GM19395 (cell line): ENCODE measurements at regions not wholly inside any gene's neighbourhood (a gene's known extent, or its start where the extent isn't known, plus 50 kb on each side); places are given as distances from the start of the nearest gene placed in this dataset.
"Not testable (repeated sequence)": the region's sequence is repeated elsewhere in the genome, so short reads cannot be mapped to it uniquely, and the experiment has no call there.

Source experiments
- ATAC-seq: cut with Tn5 transposase; IDR thresholded peaks from one replicate; pipeline ENCODE4 v1.9.1; 2021; ENCODE audit warnings: mild to moderate bottlenecking, moderate library complexity; ENCODE audit not compliant: unreplicated experiment

DNA sequence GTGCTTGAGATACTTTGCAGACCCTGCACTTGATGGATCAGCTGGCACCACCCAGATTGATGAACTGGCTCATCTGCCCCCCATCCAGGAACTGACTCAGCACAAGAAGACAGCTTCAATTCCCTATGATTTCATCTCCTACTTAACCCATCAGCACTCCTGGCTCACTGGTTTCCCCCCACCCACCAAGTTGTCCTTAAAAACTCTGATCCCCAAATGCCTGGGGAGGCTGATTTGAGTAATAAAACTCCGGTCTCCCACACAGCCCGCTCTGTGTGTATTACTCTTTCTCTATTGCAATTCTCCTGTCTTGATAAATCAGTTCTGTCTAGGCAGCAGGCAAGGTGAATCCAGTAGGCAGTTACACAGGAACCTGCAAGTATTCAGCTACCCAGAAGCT is 102.1 kb upstream of the TMTC4 start:
- ATAC-seq: not testable (repeated sequence)

- ATAC-seq: no peak
Observed at GRCh38 chr13:100773923-100774663, 99.5 kb upstream of the TMTC4 start.

DNA sequence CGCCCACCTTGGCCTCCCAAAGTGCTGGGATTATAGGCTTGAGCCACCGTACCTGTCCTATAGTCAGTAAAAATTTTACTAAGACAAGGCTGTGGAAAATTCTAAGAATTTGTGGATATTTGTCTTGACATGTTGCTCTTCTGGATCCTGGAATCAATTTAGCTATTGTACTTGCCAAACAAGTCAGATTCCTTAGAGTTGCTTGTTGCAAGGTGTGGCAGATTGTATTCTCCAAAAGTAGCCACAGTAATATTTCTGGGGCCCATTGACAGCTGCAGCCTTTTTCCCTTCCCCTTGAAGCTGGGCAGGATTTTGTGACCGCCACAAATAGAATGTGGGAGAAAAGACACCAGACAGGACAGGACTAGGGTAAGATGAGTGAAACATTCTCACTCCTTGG is 98.8 kb upstream of the TMTC4 start:
- ATAC-seq: no peak

- ATAC-seq: no peak
Observed at GRCh38 chr13:100767192-100767591, 92.6 kb upstream of the TMTC4 start.

DNA sequence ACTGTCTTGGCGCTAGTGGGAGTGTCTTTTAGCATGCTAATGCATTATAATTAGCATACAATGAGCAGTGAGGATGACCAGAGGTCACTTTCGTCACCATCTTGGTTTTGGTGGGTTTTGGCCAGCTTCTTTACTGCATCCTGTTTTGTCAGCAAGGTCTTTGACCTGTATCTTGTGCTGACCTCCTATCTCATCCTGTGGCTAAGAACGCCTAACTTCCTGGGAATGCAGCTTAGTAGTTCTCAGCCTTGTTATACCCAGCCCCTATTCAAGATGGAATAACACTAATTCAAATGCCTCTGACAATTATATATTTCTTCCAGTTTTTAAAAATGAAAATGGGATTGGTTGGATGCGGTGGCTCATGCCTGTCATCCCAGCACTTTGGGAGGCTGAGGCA is 92.0 kb upstream of the TMTC4 start:
- ATAC-seq: not testable (repeated sequence)

DNA sequence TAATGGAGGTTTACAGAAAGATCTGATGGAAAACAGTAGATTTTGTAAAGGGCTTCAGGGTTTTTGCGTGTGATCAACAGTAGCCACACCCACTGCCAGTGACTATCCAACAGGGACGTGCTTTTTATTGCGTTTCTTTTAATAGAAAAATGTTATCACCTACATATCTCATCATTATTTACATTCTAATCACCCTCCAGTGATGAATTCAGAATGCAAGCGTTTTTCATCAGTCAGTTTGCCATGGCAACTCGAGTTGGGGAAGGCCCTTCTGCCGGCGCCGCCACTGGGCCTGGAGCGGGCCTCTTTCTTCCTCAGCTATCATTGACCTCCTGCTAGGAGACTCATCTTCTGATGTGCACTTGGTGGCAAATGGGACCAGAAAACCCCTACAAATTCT is 90.3 kb upstream of the TMTC4 start:
- ATAC-seq: no peak

- not testable (repeated sequence) for ATAC-seq
Observed at GRCh38 chr13:100762126-100762525, 87.5 kb upstream of the TMTC4 start.

GRCh38 chr13:100755891-100756290 is 81.3 kb upstream of the TMTC4 start:
- no peak for ATAC-seq

- ATAC-seq: no peak
Observed at GRCh38 chr13:100754459-100754858, 79.9 kb upstream of the TMTC4 start.

DNA sequence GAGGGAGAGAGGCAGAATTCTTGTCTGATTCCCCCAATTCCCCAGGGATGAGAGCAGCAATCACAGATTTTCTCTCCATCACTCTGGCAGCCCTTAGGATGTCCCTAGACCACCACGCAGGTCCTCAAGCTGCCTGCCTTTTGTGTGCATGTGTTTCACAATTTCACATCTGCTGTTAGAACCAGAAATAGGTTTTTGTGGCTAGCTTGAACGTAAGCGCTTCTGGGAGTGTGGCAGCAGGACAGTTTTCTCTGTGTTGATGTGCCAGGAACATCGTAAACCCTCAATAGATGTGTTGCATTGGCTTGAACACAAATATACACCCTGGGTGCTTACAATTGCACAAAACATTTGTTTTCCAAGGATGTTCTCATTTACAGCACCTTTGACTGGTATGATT is 78.8 kb upstream of the TMTC4 start:
- ATAC-seq: no peak

- ATAC-seq: no peak
Observed at GRCh38 chr13:100751826-100752225, 77.2 kb upstream of the TMTC4 start.

DNA sequence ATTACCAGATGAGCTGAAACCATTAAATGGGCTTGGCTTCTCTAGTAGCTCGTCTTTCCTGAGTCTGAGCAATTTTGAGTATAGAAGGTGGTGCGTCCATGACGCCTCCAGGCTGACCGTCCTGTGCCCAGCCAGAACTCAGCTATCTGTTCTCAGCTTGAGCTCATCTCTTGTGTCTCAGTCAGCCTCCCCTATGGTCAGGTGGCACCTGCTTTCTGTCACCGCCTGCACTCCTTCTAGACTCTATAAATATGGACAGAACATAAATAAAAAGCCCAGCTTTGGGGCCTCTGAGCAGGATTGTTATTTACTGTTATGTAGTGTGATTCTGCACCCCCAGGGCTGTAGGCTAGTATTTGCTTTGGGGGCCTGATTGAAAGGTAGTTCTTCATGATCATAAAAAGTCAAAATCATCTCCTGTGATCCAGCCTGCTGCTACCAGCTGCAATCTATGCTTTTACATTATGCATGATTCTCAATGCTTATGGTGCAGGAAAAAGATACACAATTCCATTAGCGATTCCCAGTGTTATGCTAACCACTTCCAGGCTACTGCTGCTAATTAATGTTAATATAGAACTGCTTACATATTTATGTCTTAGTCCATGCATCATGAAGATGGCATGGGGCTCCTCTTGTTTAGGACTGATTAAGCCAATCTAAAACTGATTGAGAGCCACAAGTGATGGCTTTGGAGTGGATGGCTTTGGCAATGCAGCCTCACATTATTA is 72.5 kb upstream of the TMTC4 start:
- no peak for ATAC-seq

DNA sequence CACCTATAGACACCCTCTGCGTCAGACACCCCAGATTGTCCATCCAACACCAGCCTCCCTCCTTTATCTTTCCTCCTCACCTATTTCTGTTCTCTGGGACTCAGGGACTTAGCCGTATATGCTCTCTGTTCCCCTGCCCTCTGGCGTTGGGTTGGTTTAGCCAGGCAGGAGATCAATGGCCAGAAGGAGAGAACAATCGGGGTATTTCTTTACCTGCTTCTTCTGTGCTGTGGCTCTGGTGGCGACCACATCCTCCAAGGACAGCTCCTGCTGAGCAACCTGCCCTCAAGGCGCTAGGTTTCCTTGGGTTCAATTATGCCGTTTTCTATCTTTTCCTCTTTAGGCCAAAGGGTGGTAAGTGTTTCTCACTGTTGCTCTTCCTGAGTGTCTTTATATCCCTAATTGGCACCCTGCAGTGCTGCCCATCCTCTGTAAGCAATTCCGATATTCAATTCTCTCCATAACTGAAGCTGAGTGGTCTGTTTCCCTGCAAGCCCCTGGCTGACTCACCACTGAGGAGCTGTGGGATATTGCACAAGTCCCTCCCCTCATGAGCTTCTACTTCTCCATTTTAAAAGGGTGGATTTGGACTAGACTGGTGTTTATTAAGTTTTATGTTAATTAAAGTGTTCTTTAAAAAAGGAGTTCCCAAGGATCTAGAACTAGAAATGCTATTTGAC is 63.7 kb upstream of the TMTC4 start:
- ATAC-seq: no peak

DNA sequence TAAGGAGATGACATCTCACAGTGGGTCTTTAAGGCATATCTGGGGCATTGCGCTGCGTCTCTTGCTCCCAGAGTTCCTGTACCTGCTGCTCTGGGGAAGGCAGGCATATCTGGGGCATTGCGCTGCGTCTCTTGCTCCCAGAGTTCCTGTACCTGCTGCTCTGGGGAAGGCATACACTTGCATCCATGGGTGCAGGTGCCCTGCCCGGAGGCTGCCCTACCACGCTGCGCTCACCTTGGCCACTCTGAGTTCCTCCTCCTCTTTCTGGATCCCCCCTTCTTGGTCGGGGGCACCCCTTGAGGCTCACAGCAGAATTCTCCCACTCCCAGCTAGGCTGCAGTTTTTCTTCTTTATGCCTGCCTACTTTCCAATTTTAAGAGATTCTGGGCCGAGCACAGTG is 60.9 kb upstream of the TMTC4 start:
- no peak for ATAC-seq

GRCh38 chr13:100734194-100734720 is 59.7 kb upstream of the TMTC4 start:
- ATAC-seq: no peak

DNA sequence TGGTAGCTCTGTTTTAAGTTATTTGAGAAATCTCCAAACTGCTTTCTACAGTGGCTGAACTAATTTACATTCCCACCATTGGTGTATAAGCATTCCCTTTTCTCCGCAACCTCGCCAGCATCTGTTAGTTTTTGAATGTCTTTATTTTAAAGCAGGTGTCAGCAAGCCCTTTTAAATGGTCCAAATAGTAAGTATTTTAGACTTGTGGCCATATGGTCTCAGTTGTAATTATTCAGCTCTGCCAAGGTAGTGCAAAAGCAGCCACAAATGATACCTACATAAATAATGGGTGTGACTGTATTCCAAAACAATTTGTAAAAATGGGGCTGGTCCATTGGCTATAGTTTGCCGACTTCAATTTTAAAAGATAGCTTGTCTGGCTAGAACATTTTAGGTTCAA is 58.7 kb upstream of the TMTC4 start:
- no peak for ATAC-seq

GRCh38 chr13:100728201-100728600 is 53.6 kb upstream of the TMTC4 start:
- no peak for ATAC-seq

DNA sequence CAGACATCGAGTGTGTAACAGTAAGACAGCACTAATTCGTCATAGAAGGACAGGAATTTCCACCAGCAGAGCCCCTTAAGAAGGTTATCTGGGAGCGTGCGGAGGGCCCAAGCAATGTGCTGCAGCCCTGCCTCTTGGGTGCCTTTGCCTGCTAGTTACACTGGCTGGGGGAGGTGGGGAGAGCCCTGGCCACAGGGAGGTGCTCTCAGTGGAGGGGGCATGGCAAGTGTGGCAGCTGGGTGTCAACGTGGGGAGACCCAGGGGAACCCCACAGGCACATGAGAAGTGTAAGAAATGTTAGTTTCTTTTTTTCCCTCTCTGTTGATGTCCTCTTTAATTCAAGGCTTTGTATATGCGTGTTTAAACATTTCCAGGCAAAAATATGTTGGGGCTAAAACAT is 50.9 kb upstream of the TMTC4 start:
- ATAC-seq: no peak

GRCh38 chr13:100724568-100724967 is 50.0 kb upstream of the TMTC4 start:
- no peak for ATAC-seq
